GM18499 (cell line): ENCODE measurements at regions not wholly inside any gene's neighbourhood (a gene's known extent, or its start where the extent isn't known, plus 50 kb on each side); places are given as distances from the start of the nearest gene placed in this dataset.
"Not testable (repeated sequence)": the region's sequence is repeated elsewhere in the genome, so short reads cannot be mapped to it uniquely, and the experiment has no call there.

Experiments used
- ATAC-seq: cut with Tn5 transposase; IDR thresholded peaks from one replicate; pipeline ENCODE4 v1.9.1; 2021; ENCODE audit warnings: moderate number of reproducible peaks; ENCODE audit not compliant: insufficient read depth, unreplicated experiment

GRCh38 chr3:40741729-40742128, 217.0 kb downstream of the ZNF621 start:
- no peak for ATAC-seq

GRCh38 chr3:40745381-40746106, 220.8 kb downstream of the ZNF621 start:
- no peak for ATAC-seq

- ATAC-seq, result no peak
These were observed 226.9 kb downstream of the ZNF621 start for GRCh38 chr3:40751666-40752065.

GRCh38 chr3:40752492-40752891, 227.7 kb downstream of the ZNF621 start:
- no peak for ATAC-seq

GRCh38 chr3:40753291-40753770, 228.6 kb downstream of the ZNF621 start:
- no peak for ATAC-seq

- ATAC-seq, result no peak
These were observed 229.2 kb downstream of the ZNF621 start for GRCh38 chr3:40753951-40754350.

- no peak for ATAC-seq
These were observed 230.2 kb downstream of the ZNF621 start for GRCh38 chr3:40754994-40755393.

GRCh38 chr3:40756500-40756899, 231.7 kb downstream of the ZNF621 start:
- ATAC-seq, result no peak

- not testable (repeated sequence) for ATAC-seq
These were observed 238.0 kb downstream of the ZNF621 start for GRCh38 chr3:40762771-40763170.

GRCh38 chr3:40763807-40764206, 239.0 kb downstream of the ZNF621 start:
- ATAC-seq, result no peak

- ATAC-seq, result no peak
These were observed 240.0 kb downstream of the ZNF621 start for GRCh38 chr3:40764747-40765146.

GRCh38 chr3:40765884-40766283, 241.1 kb downstream of the ZNF621 start:
- peak; percentile 73 for ATAC-seq

GRCh38 chr3:40766396-40766795, 241.6 kb downstream of the ZNF621 start:
- no peak for ATAC-seq

- no peak for ATAC-seq
These were observed 243.3 kb downstream of the ZNF621 start for GRCh38 chr3:40768046-40768445.

GRCh38 chr3:40768536-40768935, 243.8 kb downstream of the ZNF621 start:
- no peak for ATAC-seq

GRCh38 chr3:40770061-40770460, 245.3 kb downstream of the ZNF621 start:
- no peak for ATAC-seq

GRCh38 chr3:40771112-40771511, 246.4 kb downstream of the ZNF621 start:
- ATAC-seq, result no peak

GRCh38 chr3:40779039-40779438, 254.3 kb downstream of the ZNF621 start:
- no peak for ATAC-seq

- no peak for ATAC-seq
These were observed 255.6 kb downstream of the ZNF621 start for GRCh38 chr3:40780291-40780924.

- no peak for ATAC-seq
These were observed 256.2 kb downstream of the ZNF621 start for GRCh38 chr3:40780925-40781406.

- ATAC-seq, result no peak
These were observed 257.5 kb downstream of the ZNF621 start for GRCh38 chr3:40782111-40782721.
